ENCODE measurements at regions not wholly inside any gene's neighbourhood (a gene's known extent, or its start where the extent isn't known, plus 50 kb on each side); places are given as distances from the start of the nearest gene placed in this dataset.

- H3K27me3 ChIP-seq (ENCODE audit: control insufficient read depth, insufficient read depth, low read length): no peaks in the 10 kb centered on the region
- no peak overlapping the region for H3K4me3 ChIP-seq (ENCODE audit: low read depth, low read length)
- no peak overlapping the region for H3K9ac ChIP-seq
- no peaks in the 10 kb centered on the region for H3K79me2 ChIP-seq
- H3K4me1 ChIP-seq: no peaks in the 10 kb centered on the region
- H3K36me3 ChIP-seq (ENCODE audit: control insufficient read depth, insufficient read depth, low read length): no peaks in the 10 kb centered on the region
- H3K27ac ChIP-seq: no peak overlapping the region
- H3K9me3 ChIP-seq (ENCODE audit: control insufficient read depth, low read length): no peaks in the 10 kb centered on the region
- TF ChIP-seq CTCF (IDR thresholded peaks at IDR 0.05): no peak
- no peak overlapping the region for H3K4me2 ChIP-seq (ENCODE audit: low read length)
- H2AFZ ChIP-seq: no peak overlapping the region
Measured at GRCh38 chr7:98548971-98549370, 68.1 kb upstream of the NPTX2 start.

- H3K27ac ChIP-seq: no peak overlapping the region
- no peak for TF ChIP-seq CTCF (IDR thresholded peaks at IDR 0.05)
Measured at GRCh38 chr7:98548370-98548769, 68.7 kb upstream of the NPTX2 start.

GRCh38 chr7:98541101-98541500, 76.0 kb upstream of the NPTX2 start:
- Histone ChIP-seq H3K4me1 (no peaks in the 10 kb centered on the region), H2AFZ (no peak overlapping the region), H3K9me3 (ENCODE audit: control insufficient read depth, low read length) (no peaks in the 10 kb centered on the region), H3K9ac (no peak overlapping the region), H3K79me2 (no peaks in the 10 kb centered on the region), H3K4me2 (ENCODE audit: low read length) (no peak overlapping the region), H3K4me3 (ENCODE audit: low read depth, low read length) (no peak overlapping the region), H3K36me3 (ENCODE audit: control insufficient read depth, insufficient read depth, low read length) (no peaks in the 10 kb centered on the region), H3K27me3 (ENCODE audit: control insufficient read depth, insufficient read depth, low read length) (no peaks in the 10 kb centered on the region), H3K27ac (no peak overlapping the region)
- TF ChIP-seq CTCF (IDR thresholded peaks at IDR 0.05): no peak

More at GRCh38 chr7:98548370-98548769, 68.7 kb upstream of the NPTX2 start:
- Histone ChIP-seq H3K9me3 (ENCODE audit: control insufficient read depth, low read length) (no peaks in the 10 kb centered on the region), H3K4me3 (ENCODE audit: low read depth, low read length) (no peak overlapping the region), H2AFZ (no peak overlapping the region), H3K4me2 (ENCODE audit: low read length) (no peak overlapping the region), H3K36me3 (ENCODE audit: control insufficient read depth, insufficient read depth, low read length) (no peaks in the 10 kb centered on the region), H3K79me2 (no peaks in the 10 kb centered on the region), H3K9ac (no peak overlapping the region), H3K27me3 (ENCODE audit: control insufficient read depth, insufficient read depth, low read length) (no peaks in the 10 kb centered on the region), H3K4me1 (no peaks in the 10 kb centered on the region)

- H3K36me3 ChIP-seq (ENCODE audit: control insufficient read depth, insufficient read depth, low read length): no peaks in the 10 kb centered on the region
- no peak overlapping the region for H3K9ac ChIP-seq
- H3K27ac ChIP-seq: no peak overlapping the region
- H3K4me2 ChIP-seq (ENCODE audit: low read length): no peak overlapping the region
- no peaks in the 10 kb centered on the region for H3K79me2 ChIP-seq
- H3K9me3 ChIP-seq (ENCODE audit: control insufficient read depth, low read length): no peaks in the 10 kb centered on the region
- no peaks in the 10 kb centered on the region for H3K27me3 ChIP-seq (ENCODE audit: control insufficient read depth, insufficient read depth, low read length)
- no peak overlapping the region for H2AFZ ChIP-seq
- no peak overlapping the region for H3K4me3 ChIP-seq (ENCODE audit: low read depth, low read length)
- H3K4me1 ChIP-seq: no peaks in the 10 kb centered on the region
- no peak for TF ChIP-seq CTCF (IDR thresholded peaks at IDR 0.05)
Measured at GRCh38 chr7:98539865-98540264, 77.2 kb upstream of the NPTX2 start.

GRCh38 chr7:98536803-98537202, 80.3 kb upstream of the NPTX2 start:
- no peaks in the 10 kb centered on the region for H3K9me3 ChIP-seq (ENCODE audit: control insufficient read depth, low read length)
- H3K27ac ChIP-seq: no peak overlapping the region
- H3K9ac ChIP-seq: no peak overlapping the region
- H3K4me1 ChIP-seq: no peaks in the 10 kb centered on the region
- H3K36me3 ChIP-seq (ENCODE audit: control insufficient read depth, insufficient read depth, low read length): no peaks in the 10 kb centered on the region
- no peak for TF ChIP-seq CTCF (IDR thresholded peaks at IDR 0.05)
- H3K4me3 ChIP-seq (ENCODE audit: low read depth, low read length): no peak overlapping the region
- no peak overlapping the region for H3K4me2 ChIP-seq (ENCODE audit: low read length)
- H3K79me2 ChIP-seq: no peaks in the 10 kb centered on the region
- no peaks in the 10 kb centered on the region for H3K27me3 ChIP-seq (ENCODE audit: control insufficient read depth, insufficient read depth, low read length)
- no peak overlapping the region for H2AFZ ChIP-seq

Data from parathyroid adenoma (tissue), 2 donors.